C4-2B (cell line): ENCODE measurements at regions not wholly inside any gene's neighbourhood (a gene's known extent, or its start where the extent isn't known, plus 50 kb on each side); places are given as distances from the start of the nearest gene placed in this dataset.

Experiments used
- ZFX ChIP-seq: fragments of 450-650 bp; IDR thresholded peaks from 2 replicates; pipeline ENCODE4 v1.6.1; 2017
- TF ChIP-seq, protein P1 (sequence below): fragments of 450-650 bp; conservative IDR thresholded peaks from 2 replicates; pipeline ENCODE4 v1.5.1; 2017; ENCODE audit warnings: mild to moderate bottlenecking

- TF ChIP-seq, protein P1, sequence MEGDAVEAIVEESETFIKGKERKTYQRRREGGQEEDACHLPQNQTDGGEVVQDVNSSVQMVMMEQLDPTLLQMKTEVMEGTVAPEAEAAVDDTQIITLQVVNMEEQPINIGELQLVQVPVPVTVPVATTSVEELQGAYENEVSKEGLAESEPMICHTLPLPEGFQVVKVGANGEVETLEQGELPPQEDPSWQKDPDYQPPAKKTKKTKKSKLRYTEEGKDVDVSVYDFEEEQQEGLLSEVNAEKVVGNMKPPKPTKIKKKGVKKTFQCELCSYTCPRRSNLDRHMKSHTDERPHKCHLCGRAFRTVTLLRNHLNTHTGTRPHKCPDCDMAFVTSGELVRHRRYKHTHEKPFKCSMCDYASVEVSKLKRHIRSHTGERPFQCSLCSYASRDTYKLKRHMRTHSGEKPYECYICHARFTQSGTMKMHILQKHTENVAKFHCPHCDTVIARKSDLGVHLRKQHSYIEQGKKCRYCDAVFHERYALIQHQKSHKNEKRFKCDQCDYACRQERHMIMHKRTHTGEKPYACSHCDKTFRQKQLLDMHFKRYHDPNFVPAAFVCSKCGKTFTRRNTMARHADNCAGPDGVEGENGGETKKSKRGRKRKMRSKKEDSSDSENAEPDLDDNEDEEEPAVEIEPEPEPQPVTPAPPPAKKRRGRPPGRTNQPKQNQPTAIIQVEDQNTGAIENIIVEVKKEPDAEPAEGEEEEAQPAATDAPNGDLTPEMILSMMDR, result no peak
- no peak for TF ChIP-seq ZFX
Measured at GRCh38 chr5:167346461-167346860, 945.0 kb upstream of the WWC1 start.
